CD14-positive monocyte (primary cell): ENCODE measurements at regions not wholly inside any gene's neighbourhood (a gene's known extent, or its start where the extent isn't known, plus 50 kb on each side); places are given as distances from the start of the nearest gene placed in this dataset.

Source experiments
- DNase-seq, 3 donors: peaks; one replicate each; pipeline ENCODE4 v3.0.0-alpha.2; 2011 to 2022
- H2AFZ ChIP-seq: 2 replicates; pipeline ENCODE4 v1.6.0; 2012; ENCODE audit warnings: mild to moderate bottlenecking, low read depth, low read length, inconsistent platforms; ENCODE audit not compliant: insufficient read depth, poor library complexity, severe bottlenecking
- H3K27ac ChIP-seq, 2 donors: 1 replicate in 1 of 2; 2 replicates in 1 of 2; pipeline ENCODE4 v1.5.1; 2012 to 2013; ENCODE audit warnings: low read length in 2 of 2, control low read depth in 1 of 2, inconsistent platforms in 1 of 2, low read depth in 1 of 2, mild to moderate bottlenecking in 1 of 2
- H3K27me3 ChIP-seq, 2 donors: one replicate each; pipeline versions ENCODE4 v1.6.0 to v1.6.1; 2011 to 2013; ENCODE audit warnings: low read length in 2 of 2; ENCODE audit not compliant: control insufficient read depth in 2 of 2, insufficient read depth in 2 of 2
- H3K36me3 ChIP-seq, 2 donors: replicated peaks in 1 of 2; 1 replicate in 1 of 2; 2 replicates in 1 of 2; pipeline versions ENCODE4 v1.5.1 to v1.6.1; 2012 to 2013; ENCODE audit warnings: low read length in 2 of 2, control low read depth in 1 of 2, inconsistent platforms in 1 of 2, mild to moderate bottlenecking in 1 of 2; ENCODE audit not compliant: insufficient read depth in 2 of 2, control insufficient read depth in 1 of 2
- H3K4me1 ChIP-seq, 2 donors: 1 replicate in 1 of 2; 2 replicates in 1 of 2; pipeline versions ENCODE4 v1.5.1 to v1.6.1; 2012 to 2013; ENCODE audit warnings: low read length in 2 of 2, control low read depth in 1 of 2, inconsistent platforms in 1 of 2, mild to moderate bottlenecking in 1 of 2, moderate library complexity in 1 of 2; ENCODE audit not compliant: insufficient read depth in 2 of 2, control insufficient read depth in 1 of 2
- H3K4me2 ChIP-seq: replicated peaks from 2 replicates; pipeline ENCODE3; 2012; ENCODE audit warnings: low read length, moderate library complexity, mild to moderate bottlenecking; ENCODE audit not compliant: poor library complexity, severe bottlenecking; ENCODE audit errors: extremely low read depth
- H3K4me3 ChIP-seq, 3 experiments: fragments of 200-600 bp in 1 of 3; sonication (generic) in 1 of 3; replicated peaks in 1 of 3; 1 replicate in 2 of 3; 2 replicates in 1 of 3; pipeline ENCODE4 v1.5.1; 2011 to 2013; ENCODE audit warnings: low read length in 3 of 3, mild to moderate bottlenecking in 3 of 3, control low read depth in 2 of 3, low read depth in 2 of 3, inconsistent platforms in 1 of 3, moderate library complexity in 1 of 3
- H3K79me2 ChIP-seq: 2 replicates; pipeline ENCODE4 v1.6.0; 2012; ENCODE audit warnings: mild to moderate bottlenecking, control low read depth, inconsistent platforms, low read length, moderate library complexity; ENCODE audit not compliant: insufficient read depth
- H3K9ac ChIP-seq: 2 replicates; pipeline ENCODE4 v1.6.0; 2017; ENCODE audit warnings: low read length, mild to moderate bottlenecking; ENCODE audit not compliant: insufficient read depth, poor library complexity, severe bottlenecking
- H3K9me3 ChIP-seq, 2 donors: replicated peaks in 1 of 2; 1 replicate in 1 of 2; 2 replicates in 1 of 2; pipeline versions ENCODE4 v1.5.1 to v1.6.1; 2012 to 2013; ENCODE audit warnings: low read length in 2 of 2, control low read depth in 1 of 2; ENCODE audit not compliant: control insufficient read depth in 1 of 2, insufficient read depth in 1 of 2
- H4K20me1 ChIP-seq: 2 replicates; pipeline ENCODE4 v1.6.0; 2012; ENCODE audit warnings: mild to moderate bottlenecking, low read length, control low read depth, moderate library complexity; ENCODE audit not compliant: insufficient read depth
- H3K27ac Mint-ChIP-seq, 7 donors: one replicate each; pipeline ENCODE4 v1.8.0; 2020; ENCODE audit warnings: mild to moderate bottlenecking in 7 of 7, mixed read lengths in 7 of 7, moderate library complexity in 6 of 7, inconsistent platforms in 2 of 7
- H3K27me3 Mint-ChIP-seq, 3 donors: one replicate each; pipeline ENCODE4 v1.8.0; 2021 to 2022; ENCODE audit warnings: low read depth in 3 of 3, mild to moderate bottlenecking in 3 of 3, mixed read lengths in 3 of 3, moderate library complexity in 3 of 3, inconsistent platforms in 1 of 3
- H3K36me3 Mint-ChIP-seq, 2 donors: one replicate each; pipeline ENCODE4 v1.8.0; 2020; ENCODE audit warnings: mixed read lengths in 2 of 2, inconsistent platforms in 1 of 2, mild to moderate bottlenecking in 1 of 2
- H3K4me1 Mint-ChIP-seq: one replicate; pipeline ENCODE4 v1.8.0; 2020; ENCODE audit warnings: mild to moderate bottlenecking, mixed read lengths
- H3K4me3 Mint-ChIP-seq, 2 donors: one replicate each; pipeline ENCODE4 v1.8.0; 2020; ENCODE audit warnings: mild to moderate bottlenecking in 2 of 2, mixed read lengths in 2 of 2, moderate library complexity in 1 of 2
- H3K9me3 Mint-ChIP-seq, 7 donors: one replicate each; pipeline ENCODE4 v1.8.0; 2020 to 2022; ENCODE audit warnings: mixed read lengths in 7 of 7, mild to moderate bottlenecking in 6 of 7, moderate library complexity in 6 of 7, inconsistent platforms in 2 of 7
- CTCF ChIP-seq: fragments of 200-600 bp; IDR thresholded peaks from one replicate; pipeline ENCODE4 v1.8.0; 2022; ENCODE audit warnings: antibody characterized with exemption, mild to moderate bottlenecking
- WGBS: methylation state at CpG from one replicate; pipeline ENCODE4 v1.1.5; 2013; ENCODE audit warnings: missing lambda C conversion rate; ENCODE audit not compliant: insufficient coverage; 5-methylcytosine and 5-hydroxymethylcytosine counted together
- intact Hi-C, 2 donors: fragments of 100-400 bp; cut with micrococcal nuclease; formaldehyde crosslinking; loops; one replicate each; pipeline versions ENCODE4 v1.15.0 to v1.15.1; 2023

- H2AFZ ChIP-seq: no peak overlapping the region
- H3K9ac ChIP-seq: no peak overlapping the region
- H3K36me3 Mint-ChIP-seq: no peaks in the 10 kb centered on the region
- no peak overlapping the region for H3K4me3 ChIP-seq
- H3K27ac Mint-ChIP-seq: no peak overlapping the region
- intact Hi-C loops: no loop called here
- H3K4me1 Mint-ChIP-seq: no peaks in the 10 kb centered on the region
- no peaks in the 10 kb centered on the region for H3K36me3 ChIP-seq
- no peaks in the 10 kb centered on the region for H3K79me2 ChIP-seq
- TF ChIP-seq CTCF: no peak
- DNase-seq: no peak
- no peak overlapping the region for H3K27ac ChIP-seq
- H3K4me1 ChIP-seq: no peaks in the 10 kb centered on the region
- H3K27me3 Mint-ChIP-seq: peaks cover 0 to 2% (median 0%) of the 10 kb centered on the region in 3 donors
- H3K9me3 Mint-ChIP-seq: peaks cover 0 to 19% (median 8%) of the 10 kb centered on the region in 7 donors
- H3K4me3 Mint-ChIP-seq: no peak overlapping the region
- H3K4me2 ChIP-seq: no peak overlapping the region
- no peaks in the 10 kb centered on the region for H4K20me1 ChIP-seq
- WGBS: no CpG with 5 or more reads among the region's 1 CpG
- H3K27me3 ChIP-seq: no peaks in the 10 kb centered on the region
- H3K9me3 ChIP-seq: peaks cover 0 to 16% of the 10 kb centered on the region in 2 donors
Observed at GRCh38 chr2:219954331-219954730, 326.9 kb downstream of the SLC4A3 start.

GRCh38 chr2:219957820-219958219 is 330.4 kb downstream of the SLC4A3 start:
- H3K36me3 Mint-ChIP-seq: no peaks in the 10 kb centered on the region

More at GRCh38 chr2:219957820-219958219, 330.4 kb downstream of the SLC4A3 start:
- Mint-ChIP-seq H3K9me3 (peaks cover 0 to 22% (median 8%) of the 10 kb centered on the region in 7 donors), H3K4me1 (no peaks in the 10 kb centered on the region), H3K27me3 (peaks cover 0 to 2% (median 0%) of the 10 kb centered on the region in 3 donors), H3K27ac (no peak overlapping the region), H3K4me3 (no peak overlapping the region)
- intact Hi-C loops: no loop called here
- Histone ChIP-seq H3K36me3 (no peaks in the 10 kb centered on the region), H3K9me3 (peaks cover 0 to 16% of the 10 kb centered on the region in 2 donors), H2AFZ (no peak overlapping the region), H3K9ac (no peak overlapping the region), H3K79me2 (no peaks in the 10 kb centered on the region), H3K4me3 (no peak overlapping the region), H4K20me1 (no peaks in the 10 kb centered on the region), H3K4me2 (no peak overlapping the region), H3K27ac (no peak overlapping the region), H3K4me1 (no peaks in the 10 kb centered on the region), H3K27me3 (no peaks in the 10 kb centered on the region)
- no CpG with 5 or more reads among the region's 1 CpG for WGBS
- DNase-seq: no peak
- TF ChIP-seq CTCF: no peak
